Neural cell (in vitro differentiated cells): ENCODE measurements at regions not wholly inside any gene's neighbourhood (a gene's known extent, or its start where the extent isn't known, plus 50 kb on each side); places are given as distances from the start of the nearest gene placed in this dataset.

Experiments
- H2AFZ ChIP-seq: fragments of 200-600, 300-800 bp; sonication (generic), shearing (Covaris generic); 2 replicates; pipeline ENCODE4 v1.6.0; 2014; ENCODE audit warnings: low read depth, mild to moderate bottlenecking, antibody characterized with exemption, low read length, moderate library complexity
- H3F3A ChIP-seq: fragments of 200-600 bp; shearing (Covaris generic); 2 replicates; pipeline ENCODE4 v1.6.1; 2016; ENCODE audit warnings: mild to moderate bottlenecking, moderate library complexity, mixed read lengths, antibody characterized with exemption, low read length; ENCODE audit not compliant: insufficient read depth, poor library complexity, severe bottlenecking
- H3K27ac ChIP-seq: fragments of 200-600, 300-800 bp; sonication (generic), shearing (Covaris generic); 2 replicates; pipeline ENCODE4 v1.5.1; 2014; ENCODE audit warnings: mild to moderate bottlenecking, low read length, moderate library complexity
- H3K27me3 ChIP-seq: fragments of 300-800, 200-600 bp; sonication (generic), shearing (Covaris generic); 2 replicates; pipeline ENCODE4 v1.6.0; 2014; ENCODE audit warnings: mild to moderate bottlenecking, low read depth, low read length, moderate library complexity; ENCODE audit not compliant: insufficient read depth
- H3K36me3 ChIP-seq: fragments of 300-800, 200-600 bp; sonication (generic), shearing (Covaris generic); 2 replicates; pipeline ENCODE4 v1.5.1; 2014; ENCODE audit warnings: mild to moderate bottlenecking, antibody characterized with exemption, low read length, moderate library complexity; ENCODE audit not compliant: insufficient read depth
- H3K4me2 ChIP-seq: fragments of 300-800, 200-600 bp; sonication (generic), shearing (Covaris generic); 2 replicates; pipeline ENCODE4 v1.6.0; 2014; ENCODE audit warnings: mild to moderate bottlenecking, low read length
- H3K4me3 ChIP-seq: fragments of 300-800, 200-600 bp; sonication (generic), shearing (Covaris generic); 2 replicates; pipeline ENCODE4 v1.5.1; 2014; ENCODE audit warnings: mild to moderate bottlenecking, low read length, moderate library complexity
- H3K79me2 ChIP-seq: fragments of 200-600 bp; shearing (Covaris generic); replicated peaks from 2 replicates; pipeline ENCODE4 v1.6.0; 2014; ENCODE audit warnings: mild to moderate bottlenecking, low read length, moderate library complexity; ENCODE audit not compliant: insufficient read depth
- H3K9ac ChIP-seq: fragments of 300-800, 200-600 bp; sonication (generic), shearing (Covaris generic); 2 replicates; pipeline ENCODE4 v1.6.1; 2016; ENCODE audit warnings: mild to moderate bottlenecking, low read length, mixed read lengths
- H3K9me2 ChIP-seq: fragments of 200-600 bp; shearing (Covaris generic); 2 replicates; pipeline ENCODE4 v1.6.1; 2016; ENCODE audit warnings: mild to moderate bottlenecking, low read length, mixed read lengths; ENCODE audit not compliant: insufficient read depth
- H3K9me3 ChIP-seq: fragments of 200-600, 300-800 bp; sonication (generic), shearing (Covaris generic); 2 replicates; pipeline ENCODE4 v1.6.1; 2016; ENCODE audit warnings: mild to moderate bottlenecking, mixed run types, low read length, moderate library complexity, mixed read lengths
- H4K20me1 ChIP-seq: fragments of 200-600 bp; shearing (Covaris generic); 2 replicates; pipeline ENCODE4 v1.6.1; 2016; ENCODE audit warnings: mild to moderate bottlenecking, mixed run types; ENCODE audit not compliant: insufficient read depth
- CTCF ChIP-seq: fragments of 450-650 bp; IDR thresholded peaks from 2 replicates; pipeline ENCODE4 v1.5.1; 2014; ENCODE audit warnings: antibody characterized with exemption, mild to moderate bottlenecking, moderate library complexity; ENCODE audit not compliant: poor library complexity, severe bottlenecking
- EP300 ChIP-seq: fragments of 450-650 bp; conservative IDR thresholded peaks from 2 replicates; pipeline ENCODE4 v1.6.1; 2014; ENCODE audit warnings: antibody characterized with exemption, mild to moderate bottlenecking, moderate library complexity; ENCODE audit not compliant: poor library complexity, severe bottlenecking
- EZH2 ChIP-seq: fragments of 200-600, 300-800 bp; shearing (Covaris generic), sonication (generic); IDR thresholded peaks from 2 replicates; pipeline ENCODE4 v1.6.1; 2014; ENCODE audit warnings: antibody characterized with exemption, low read length, borderline replicate concordance, mild to moderate bottlenecking; ENCODE audit not compliant: insufficient read depth, poor library complexity, severe bottlenecking
- MXI1 ChIP-seq: fragments of 450-650 bp; conservative IDR thresholded peaks from 2 replicates; pipeline ENCODE4 v1.6.1; 2014; ENCODE audit warnings: antibody characterized with exemption, mild to moderate bottlenecking; ENCODE audit not compliant: poor library complexity, severe bottlenecking
- POLR2AphosphoS5 ChIP-seq: IDR thresholded peaks from 2 replicates; pipeline ENCODE4 v1.6.1; 2012
- RAD21 ChIP-seq: fragments of 450-650 bp; conservative IDR thresholded peaks from 2 replicates; pipeline ENCODE4 v1.6.1; 2014; ENCODE audit warnings: antibody characterized with exemption, mild to moderate bottlenecking, moderate library complexity
- REST ChIP-seq: IDR thresholded peaks from 2 replicates; pipeline ENCODE4 v1.6.1; 2012; ENCODE audit warnings: borderline replicate concordance
- SMC3 ChIP-seq: fragments of 450-650 bp; conservative IDR thresholded peaks from 2 replicates; pipeline ENCODE4 v1.6.1; 2014; ENCODE audit warnings: antibody characterized with exemption, mild to moderate bottlenecking, moderate library complexity; ENCODE audit not compliant: poor library complexity
- TAF1 ChIP-seq: IDR thresholded peaks from 2 replicates; pipeline ENCODE4 v1.6.1; 2012; ENCODE audit warnings: low read depth

- H2AFZ ChIP-seq, result no peak overlapping the region
- no peaks in the 10 kb centered on the region for H3K9me2 ChIP-seq
- no peak overlapping the region for H3K27ac ChIP-seq
- no peak overlapping the region for H3K4me3 ChIP-seq
- TF ChIP-seq EP300 (no peak), RAD21 (no peak), POLR2AphosphoS5 (no peak), CTCF (no peak), SMC3 (no peak)
- H3K9me3 ChIP-seq, result no peaks in the 10 kb centered on the region
- H3K4me2 ChIP-seq, result no peak overlapping the region
- H3K36me3 ChIP-seq, result no peaks in the 10 kb centered on the region
- no peaks in the 10 kb centered on the region for H3K79me2 ChIP-seq
- H3F3A ChIP-seq, result no peaks in the 10 kb centered on the region
- H3K27me3 ChIP-seq, result no peaks in the 10 kb centered on the region
- H3K9ac ChIP-seq, result no peak overlapping the region
- H4K20me1 ChIP-seq, result no peaks in the 10 kb centered on the region
Measured at GRCh38 chr19:30280018-30280417, 92.2 kb upstream of the ZNF536 start.

GRCh38 chr19:30281906-30282305 lies 90.3 kb upstream of the ZNF536 start:
- Histone ChIP-seq H4K20me1 (no peaks in the 10 kb centered on the region), H3K9me3 (no peaks in the 10 kb centered on the region), H3K27ac (no peak overlapping the region), H2AFZ (no peak overlapping the region), H3K79me2 (no peaks in the 10 kb centered on the region), H3K36me3 (no peaks in the 10 kb centered on the region), H3K27me3 (no peaks in the 10 kb centered on the region), H3F3A (no peaks in the 10 kb centered on the region), H3K4me3 (no peak overlapping the region), H3K9me2 (no peaks in the 10 kb centered on the region), H3K9ac (no peak overlapping the region), H3K4me2 (no peak overlapping the region)
- TF ChIP-seq POLR2AphosphoS5, result no peak
- TF ChIP-seq MXI1, result no peak
- no peak for TF ChIP-seq CTCF
- TF ChIP-seq TAF1, result no peak
- no peak for TF ChIP-seq RAD21
- no peak for TF ChIP-seq REST
- no peak for TF ChIP-seq EP300
- no peak for TF ChIP-seq SMC3
- no peak for TF ChIP-seq EZH2
